Kidney epithelial cell (primary cell): ENCODE measurements at regions not wholly inside any gene's neighbourhood (a gene's known extent, or its start where the extent isn't known, plus 50 kb on each side); places are given as distances from the start of the nearest gene placed in this dataset.

ENCODE experiments used
- DNase-seq: peaks from one replicate; pipeline ENCODE4 v3.0.0-alpha.2; 2010; ENCODE audit warnings: low read depth
- H3K27me3 ChIP-seq: 2 replicates; pipeline ENCODE4 v1.6.0; 2011; ENCODE audit warnings: low read length; ENCODE audit not compliant: control insufficient read depth, insufficient read depth
- H3K36me3 ChIP-seq: 2 replicates; pipeline ENCODE4 v1.5.1; 2011; ENCODE audit warnings: low read length; ENCODE audit not compliant: control insufficient read depth, insufficient read depth
- H3K4me3 ChIP-seq: 2 replicates; pipeline ENCODE4 v1.5.1; 2011; ENCODE audit warnings: low read depth, mild to moderate bottlenecking, control low read depth, low read length
- CTCF ChIP-seq: IDR thresholded peaks from 2 replicates; pipeline ENCODE4 v1.5.1; 2011; ENCODE audit warnings: mild to moderate bottlenecking, moderate library complexity, low read length, control low read depth, inconsistent platforms; ENCODE audit not compliant: insufficient read depth, poor library complexity, severe bottlenecking

DNA sequence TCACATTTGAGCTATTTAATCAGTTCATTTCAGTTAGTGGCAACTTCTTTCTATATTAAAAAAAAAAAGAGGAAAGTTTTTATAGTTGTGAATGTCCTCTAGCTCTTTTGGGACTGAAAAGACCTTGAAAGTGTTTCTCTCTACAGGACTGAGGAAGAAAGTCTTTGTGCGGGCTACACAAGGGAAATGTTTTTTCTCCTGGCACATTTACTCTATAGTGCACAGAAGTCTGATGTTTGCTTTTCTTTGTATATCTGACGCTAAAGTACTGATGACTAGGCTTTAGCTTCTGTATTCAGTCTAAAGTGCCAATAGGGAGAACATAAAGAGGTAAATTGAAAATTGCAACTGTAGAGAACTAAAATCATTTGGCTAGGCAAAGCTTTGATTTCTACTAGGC, 737.4 kb upstream of the LUZP2 start:
- H3K36me3 ChIP-seq, result no peaks in the 10 kb centered on the region
- no peaks in the 10 kb centered on the region for H3K27me3 ChIP-seq
- no peak for TF ChIP-seq CTCF
- no peak overlapping the region for H3K4me3 ChIP-seq
- DNase-seq, result no peak

GRCh38 chr11:23764286-23764685, 732.6 kb upstream of the LUZP2 start:
- no peak for TF ChIP-seq CTCF
- DNase-seq, result no peak
- Histone ChIP-seq H3K27me3 (no peaks in the 10 kb centered on the region), H3K4me3 (no peak overlapping the region), H3K36me3 (no peaks in the 10 kb centered on the region)

DNA sequence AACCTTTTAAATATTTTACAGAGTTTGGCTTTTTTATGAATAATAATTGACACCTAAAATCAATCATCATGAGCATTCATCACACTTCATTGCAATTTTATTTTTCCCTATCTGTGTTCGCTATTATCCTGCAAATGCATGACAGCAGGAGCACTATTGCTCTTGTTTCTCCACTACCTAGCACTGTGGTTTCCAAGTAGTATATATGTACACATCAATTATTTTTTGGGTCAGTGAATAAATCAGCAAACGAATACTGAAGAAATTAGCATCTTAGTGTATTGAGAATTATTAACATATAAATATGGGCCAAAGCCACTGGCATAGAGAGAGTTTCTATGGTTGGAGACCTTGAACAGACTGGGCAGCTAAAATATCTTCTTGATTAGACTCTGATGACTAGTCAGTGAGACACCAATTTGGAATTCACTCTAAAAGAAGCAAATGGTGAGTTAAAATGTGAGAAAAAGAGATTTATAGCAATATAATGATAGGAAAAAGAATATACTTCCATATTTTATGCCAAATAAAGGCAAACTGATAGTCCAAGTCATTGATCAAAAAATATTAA, 731.1 kb upstream of the LUZP2 start:
- no peak for TF ChIP-seq CTCF
- Histone ChIP-seq H3K36me3 (no peaks in the 10 kb centered on the region), H3K4me3 (no peak overlapping the region), H3K27me3 (no peaks in the 10 kb centered on the region)
- no peak for DNase-seq

- no peak for DNase-seq
- Histone ChIP-seq H3K36me3 (no peaks in the 10 kb centered on the region), H3K27me3 (no peaks in the 10 kb centered on the region), H3K4me3 (no peak overlapping the region)
- TF ChIP-seq CTCF, result no peak
These were observed 729.3 kb upstream of the LUZP2 start for GRCh38 chr11:23767576-23767975.

GRCh38 chr11:23769214-23769613, 727.6 kb upstream of the LUZP2 start:
- no peaks in the 10 kb centered on the region for H3K36me3 ChIP-seq
- no peak for TF ChIP-seq CTCF
- DNase-seq, result no peak

GRCh38 chr11:23772081-23772480, 724.8 kb upstream of the LUZP2 start:
- Histone ChIP-seq H3K27me3 (no peaks in the 10 kb centered on the region), H3K4me3 (no peak overlapping the region), H3K36me3 (no peaks in the 10 kb centered on the region)
- no peak for DNase-seq
- no peak for TF ChIP-seq CTCF

More at GRCh38 chr11:23769214-23769613, 727.6 kb upstream of the LUZP2 start:
- H3K4me3 ChIP-seq, result no peak overlapping the region
- H3K27me3 ChIP-seq, result no peaks in the 10 kb centered on the region
